HG03460 (cell line): ENCODE measurements at regions not wholly inside any gene's neighbourhood (a gene's known extent, or its start where the extent isn't known, plus 50 kb on each side); places are given as distances from the start of the nearest gene placed in this dataset.
"Not testable (repeated sequence)": the region's sequence is repeated elsewhere in the genome, so short reads cannot be mapped to it uniquely, and the experiment has no call there.

Experiments used
- ATAC-seq: cut with Tn5 transposase; IDR thresholded peaks from one replicate; pipeline ENCODE4 v1.9.1; 2021; ENCODE audit not compliant: unreplicated experiment

- ATAC-seq = no peak
These were observed 50.7 kb upstream of the SYNDIG1 start for GRCh38 chr20:24418731-24419130.

GRCh38 chr20:24417485-24417884 is 51.9 kb upstream of the SYNDIG1 start:
- no peak for ATAC-seq

- not testable (repeated sequence) for ATAC-seq
These were observed 54.0 kb upstream of the SYNDIG1 start for GRCh38 chr20:24415444-24415843.

GRCh38 chr20:24411834-24412216 is 57.6 kb upstream of the SYNDIG1 start:
- no peak for ATAC-seq

GRCh38 chr20:24411003-24411833 is 58.2 kb upstream of the SYNDIG1 start:
- no peak for ATAC-seq

- no peak for ATAC-seq
These were observed 62.3 kb upstream of the SYNDIG1 start for GRCh38 chr20:24407151-24407550.

GRCh38 chr20:24406750-24407149 is 62.7 kb upstream of the SYNDIG1 start:
- no peak for ATAC-seq

- ATAC-seq = no peak
These were observed 63.2 kb upstream of the SYNDIG1 start for GRCh38 chr20:24406251-24406650.

GRCh38 chr20:24405810-24406209 is 63.6 kb upstream of the SYNDIG1 start:
- ATAC-seq = no peak

GRCh38 chr20:24403406-24403805 is 66.0 kb upstream of the SYNDIG1 start:
- ATAC-seq = no peak

- no peak for ATAC-seq
These were observed 67.2 kb upstream of the SYNDIG1 start for GRCh38 chr20:24402188-24402587.

- no peak for ATAC-seq
These were observed 74.3 kb upstream of the SYNDIG1 start for GRCh38 chr20:24395151-24395550.

GRCh38 chr20:24393903-24394302 is 75.5 kb upstream of the SYNDIG1 start:
- no peak for ATAC-seq

- no peak for ATAC-seq
These were observed 76.8 kb upstream of the SYNDIG1 start for GRCh38 chr20:24392612-24393011.

GRCh38 chr20:24389686-24390085 is 79.7 kb upstream of the SYNDIG1 start:
- no peak for ATAC-seq

- no peak for ATAC-seq
These were observed 80.5 kb upstream of the SYNDIG1 start for GRCh38 chr20:24388828-24389380.

- no peak for ATAC-seq
These were observed 83.9 kb upstream of the SYNDIG1 start for GRCh38 chr20:24385547-24385946.

GRCh38 chr20:24384865-24385264 is 84.6 kb upstream of the SYNDIG1 start:
- ATAC-seq = no peak

GRCh38 chr20:24382743-24383142 is 86.7 kb upstream of the SYNDIG1 start:
- no peak for ATAC-seq

- ATAC-seq = no peak
These were observed 87.1 kb upstream of the SYNDIG1 start for GRCh38 chr20:24382331-24382730.

- ATAC-seq = no peak
These were observed 87.5 kb upstream of the SYNDIG1 start for GRCh38 chr20:24381886-24382285.

GRCh38 chr20:24379484-24379927 is 89.9 kb upstream of the SYNDIG1 start:
- no peak for ATAC-seq
